Ovary (tissue), 7 donors: ENCODE measurements at regions not wholly inside any gene's neighbourhood (a gene's known extent, or its start where the extent isn't known, plus 50 kb on each side); places are given as distances from the start of the nearest gene placed in this dataset.

Experiments
- DNase-seq, 5 donors: peaks; one replicate each; pipeline ENCODE4 v3.0.0-alpha.2; 2019 to 2020
- H3K27ac ChIP-seq, 2 donors: fragments of 200-600 bp; one replicate each; pipeline versions ENCODE4 v1.5.1 to v1.8.0; 2019 to 2022
- H3K27me3 ChIP-seq: fragments of 200-600 bp; one replicate; pipeline ENCODE4 v1.8.0; 2022
- H3K36me3 ChIP-seq: fragments of 200-600 bp; sonication (generic); one replicate; pipeline ENCODE4 v1.5.1; 2019
- H3K4me1 ChIP-seq: one replicate; pipeline ENCODE4 v1.8.1; 2013; ENCODE audit warnings: mild to moderate bottlenecking, moderate library complexity; ENCODE audit not compliant: insufficient read depth
- H3K4me3 ChIP-seq: fragments of 200-600 bp; sonication (generic); one replicate; pipeline ENCODE4 v1.5.1; 2017
- H3K9me3 ChIP-seq, 2 donors: fragments of 200-600 bp in 1 of 2; sonication (generic) in 1 of 2; one replicate each; pipeline versions ENCODE4 v1.5.1 to v1.8.1; 2013 to 2019; ENCODE audit warnings: mild to moderate bottlenecking in 1 of 2, moderate library complexity in 1 of 2
- CTCF ChIP-seq, 3 donors: fragments of 450-650 bp in 2 of 3; fragments of 200-600 bp in 1 of 3; IDR thresholded peaks; one replicate each; pipeline versions ENCODE4 v1.5.1 to v1.8.0; 2016 to 2022; ENCODE audit warnings: antibody characterized with exemption in 3 of 3, mild to moderate bottlenecking in 1 of 3
- EP300 ChIP-seq: sonication (generic); formaldehyde crosslinking; IDR thresholded peaks from one replicate; pipeline ENCODE4 v1.6.1; 2017; ENCODE audit warnings: antibody characterized with exemption
- POLR2A ChIP-seq: fragments of 450-650 bp; IDR thresholded peaks from one replicate; pipeline ENCODE4 v1.6.1; 2017; ENCODE audit warnings: antibody characterized with exemption, mild to moderate bottlenecking, moderate library complexity
- WGBS, 3 donors: extraction: QIAGEN DNeasy Blood & Tissue Kit in 1 of 3; methylation state at CpG; one replicate each; pipeline versions ENCODE4 v1.1.5 to v1.1.7; 2013 to 2017; 5-methylcytosine and 5-hydroxymethylcytosine counted together
- intact Hi-C, 4 donors: fragments of 100-400 bp; cut with DNase I; formaldehyde crosslinking; loops; one replicate each; pipeline versions ENCODE4 v1.11.0 to v1.15.1; 2022 to 2023
- donor health status: DM: no; HTN: no; CAD: no; lungs with moderate emphysema.
- donor health status: DM: no; HTN: no; CAD: no.
- donor health status: Bipolar disorder and iron deficiency.
- donor health status: DM: no; HTN: no; CAD: no.
- donor health status: DM: yes; HTN: yes; CAD: no.

GRCh38 chr14:100396266-100396795 is 73.2 kb downstream of the SLC25A47 start:
- no peak for TF ChIP-seq CTCF (IDR thresholded peaks at IDR 0.05)
- no peak for TF ChIP-seq EP300
- no peak for TF ChIP-seq POLR2A
- Histone ChIP-seq H3K9me3 (no peaks in the 10 kb centered on the region), H3K27me3 (no peaks in the 10 kb centered on the region), H3K4me3 (no peak overlapping the region), H3K27ac (no peak overlapping the region), H3K4me1 (peaks cover 3% of the 10 kb centered on the region), H3K36me3 (no peaks in the 10 kb centered on the region)
- intact Hi-C loops, result no loop called here
- no peak for DNase-seq
- WGBS, 3 donors, result 97% methylated on average over 7 of the region's 7 CpGs

GRCh38 chr14:100397005-100397404 is 73.9 kb downstream of the SLC25A47 start:
- Histone ChIP-seq H3K27ac (no peak overlapping the region), H3K4me3 (no peak overlapping the region), H3K9me3 (no peaks in the 10 kb centered on the region), H3K36me3 (no peaks in the 10 kb centered on the region), H3K27me3 (no peaks in the 10 kb centered on the region), H3K4me1 (peaks cover 3% of the 10 kb centered on the region)
- WGBS, 3 donors, result 70 to 84% (median 83%) methylated on average over 8 of the region's 8 CpGs
- no peak for DNase-seq
- intact Hi-C loops, result no loop called here
- TF ChIP-seq EP300 (no peak), CTCF (IDR thresholded peaks at IDR 0.05) (no peak), POLR2A (no peak)

- 93 to 97% (median 93%) methylated on average over 6 of the region's 6 CpGs for WGBS, 3 donors
- Histone ChIP-seq H3K27me3 (no peaks in the 10 kb centered on the region), H3K36me3 (no peaks in the 10 kb centered on the region), H3K4me3 (no peak overlapping the region), H3K4me1 (no peaks in the 10 kb centered on the region), H3K9me3 (no peaks in the 10 kb centered on the region), H3K27ac (no peak overlapping the region)
- no peak for TF ChIP-seq EP300
- TF ChIP-seq CTCF (IDR thresholded peaks at IDR 0.05), result no peak
- no peak for TF ChIP-seq POLR2A
- intact Hi-C loops, result no loop called here
- no peak for DNase-seq
Observed at GRCh38 chr14:100398044-100398443, 74.9 kb downstream of the SLC25A47 start.

GRCh38 chr14:100399052-100399849 is 76.1 kb downstream of the SLC25A47 start:
- no peaks in the 10 kb centered on the region for H3K27me3 ChIP-seq
- no peaks in the 10 kb centered on the region for H3K4me1 ChIP-seq
- no peak overlapping the region for H3K4me3 ChIP-seq
- intact Hi-C loops, result no loop called here
- H3K9me3 ChIP-seq, result no peaks in the 10 kb centered on the region
- no peak overlapping the region for H3K27ac ChIP-seq
- no peak for TF ChIP-seq CTCF (IDR thresholded peaks at IDR 0.05)
- no peaks in the 10 kb centered on the region for H3K36me3 ChIP-seq
- DNase-seq, result no peak
- WGBS, 3 donors, result 87 to 90% (median 89%) methylated on average over 13 of the region's 13 CpGs
